Endothelial cell of umbilical vein (primary cell): ENCODE measurements at regions not wholly inside any gene's neighbourhood (a gene's known extent, or its start where the extent isn't known, plus 50 kb on each side); places are given as distances from the start of the nearest gene placed in this dataset.

ENCODE experiments used
- BruUV-seq: library from RNA; stranded (reverse); fragments of 400-500 nt; replicated peaks from 2 replicates; lab custom pipeline; 2021; lab: Mats Ljungman, UMichigan
- CTCF ChIA-PET: fragments of 300-600, 350-600 bp; sonication (Branson Sonifier 250); formaldehyde crosslinking; loops from one replicate; lab custom pipeline; 2021; ENCODE audit warnings: antibody characterized with exemption, inconsistent platforms; lab: Charles Lee
- POLR2A ChIA-PET: fragments of 300-600, 350-600 bp; sonication (Branson Sonifier 250); formaldehyde crosslinking; loops from one replicate; lab custom pipeline; 2021; ENCODE audit warnings: antibody characterized with exemption, inconsistent platforms; lab: Charles Lee
- DNase-seq: peaks from one replicate; pipeline ENCODE4 v3.0.0-alpha.2; 2011; ENCODE audit warnings: low read depth, low spot score
- FAIRE-seq: peaks from 2 replicates; lab custom pipeline; 2011; peaks lifted over from hg19 to GRCh38; lab: Jason Lieb, UNC
- H2AFZ ChIP-seq: 2 replicates; pipeline ENCODE4 v1.6.0; 2012; ENCODE audit warnings: low read depth, low read length, control low read depth, inconsistent platforms
- H3K27ac ChIP-seq: 2 replicates; pipeline ENCODE4 v1.5.1; 2011; ENCODE audit warnings: low read depth, mild to moderate bottlenecking, control low read depth, low read length, moderate library complexity; ENCODE audit not compliant: insufficient read depth
- H3K27me3 ChIP-seq, 2 experiments: 2 replicates each; pipeline versions ENCODE4 v1.6.0 to v1.6.1; 2011; ENCODE audit warnings: low read length in 2 of 2, mixed read lengths in 1 of 2; ENCODE audit not compliant: control insufficient read depth in 2 of 2, insufficient read depth in 2 of 2
- H3K36me3 ChIP-seq, 2 experiments: 2 replicates in 1 of 2; 3 replicates in 1 of 2; pipeline ENCODE4 v1.5.1; 2011; ENCODE audit warnings: low read length in 2 of 2, mild to moderate bottlenecking in 1 of 2, moderate library complexity in 1 of 2; ENCODE audit not compliant: control insufficient read depth in 2 of 2, insufficient read depth in 2 of 2; ENCODE audit errors: extremely low read depth in 1 of 2
- H3K4me1 ChIP-seq: 3 replicates; pipeline ENCODE4 v1.5.1; 2011; ENCODE audit warnings: mild to moderate bottlenecking, low read length; ENCODE audit not compliant: control insufficient read depth, insufficient read depth; ENCODE audit errors: extremely low read depth
- H3K4me2 ChIP-seq: 2 replicates; pipeline ENCODE4 v1.6.1; 2011; ENCODE audit warnings: low read length, control low read depth, mixed read lengths; ENCODE audit not compliant: insufficient read depth
- H3K4me3 ChIP-seq, 3 experiments: fragments of 200-600 bp in 1 of 3; sonication (generic), shearing (Covaris generic) in 1 of 3; replicated peaks in 1 of 3; 2 replicates each; pipeline ENCODE4 v1.5.1; 2011 to 2016; ENCODE audit warnings: control low read depth in 3 of 3, low read length in 3 of 3, mild to moderate bottlenecking in 2 of 3, inconsistent platforms in 1 of 3, low read depth in 1 of 3, moderate library complexity in 1 of 3; ENCODE audit not compliant: insufficient read depth in 1 of 3
- H3K79me2 ChIP-seq: 2 replicates; pipeline ENCODE4 v1.6.0; 2012; ENCODE audit warnings: low read length, inconsistent platforms; ENCODE audit not compliant: control insufficient read depth, insufficient read depth
- H3K9ac ChIP-seq: replicated peaks from 2 replicates; pipeline ENCODE3; 2011; ENCODE audit warnings: low read length, control low read depth; ENCODE audit not compliant: insufficient read depth; ENCODE audit errors: extremely low read depth
- H3K9me1 ChIP-seq: replicated peaks from 3 replicates; pipeline ENCODE4 v1.6.0; 2011; ENCODE audit warnings: mild to moderate bottlenecking, low read length; ENCODE audit not compliant: control insufficient read depth, insufficient read depth; ENCODE audit errors: extremely low read depth
- H3K9me3 ChIP-seq: replicated peaks from 2 replicates; pipeline ENCODE4 v1.5.1; 2012; ENCODE audit warnings: low read length, inconsistent platforms; ENCODE audit not compliant: control insufficient read depth, insufficient read depth
- H4K20me1 ChIP-seq: replicated peaks from 2 replicates; pipeline ENCODE3; 2011; ENCODE audit warnings: mild to moderate bottlenecking, low read length; ENCODE audit not compliant: control insufficient read depth, insufficient read depth; ENCODE audit errors: extremely low read depth
- CTCF ChIP-seq, 2 donors: IDR thresholded peaks; 1 replicate in 1 of 2; 2 replicates in 1 of 2; pipeline ENCODE4 v1.5.1; 2011; ENCODE audit warnings: low read length in 2 of 2, mild to moderate bottlenecking in 2 of 2, moderate library complexity in 2 of 2, control low read depth in 1 of 2, inconsistent platforms in 1 of 2, low read depth in 1 of 2; ENCODE audit not compliant: insufficient read depth in 1 of 2; ENCODE audit errors: extremely low read depth in 1 of 2
- EZH2 ChIP-seq: IDR thresholded peaks from 2 replicates; pipeline ENCODE4 v1.6.1; 2012; ENCODE audit warnings: borderline replicate concordance, low read depth, mild to moderate bottlenecking, moderate library complexity, low read length, inconsistent platforms; ENCODE audit not compliant: severe bottlenecking
- FOS ChIP-seq: IDR thresholded peaks from 2 replicates; pipeline ENCODE4 v1.6.1; 2011; ENCODE audit warnings: mild to moderate bottlenecking, low read length, moderate library complexity, borderline replicate concordance; ENCODE audit not compliant: insufficient read depth
- GATA2 ChIP-seq: IDR thresholded peaks from 2 replicates; pipeline ENCODE4 v1.7.0; 2011; ENCODE audit warnings: low read depth, mild to moderate bottlenecking, moderate library complexity, mixed read lengths, low read length; ENCODE audit not compliant: insufficient read length, insufficient read depth
- JUN ChIP-seq: IDR thresholded peaks from 2 replicates; pipeline ENCODE4 v1.6.1; 2011; ENCODE audit warnings: borderline replicate concordance, low read depth; ENCODE audit not compliant: insufficient read length, insufficient read depth
- MAX ChIP-seq: IDR thresholded peaks from 2 replicates; pipeline ENCODE4 v1.6.1; 2011; ENCODE audit not compliant: insufficient read depth, insufficient read length
- MYC ChIP-seq: IDR thresholded peaks from one replicate; pipeline ENCODE4 v1.6.1; 2011; ENCODE audit warnings: mild to moderate bottlenecking, low read depth, low read length
- POLR2A ChIP-seq: IDR thresholded peaks from 2 replicates; pipeline ENCODE4 v1.6.1; 2012; ENCODE audit warnings: low read depth, mild to moderate bottlenecking, control low read depth, low read length
- POLR2AphosphoS5 ChIP-seq: IDR thresholded peaks from 2 replicates; pipeline ENCODE4 v1.6.1; 2012; ENCODE audit warnings: low read depth, mild to moderate bottlenecking, control low read depth, low read length, moderate library complexity; ENCODE audit not compliant: insufficient read depth
- dilution Hi-C: fragments of 300-500 bp; cut with MboI; formaldehyde crosslinking; loops from one replicate; pipeline ENCODE4 v1.15.0; 2019; ENCODE audit warnings: low sequenced_read_pairs; ENCODE audit not compliant: extremely low pct_ligation_motif_present
- intact Hi-C: fragments of 100-400 bp; cut with micrococcal nuclease; formaldehyde crosslinking; loops from one replicate; pipeline ENCODE4 v1.10.0; 2022

GRCh38 chr21:26224366-26224765 is 53.8 kb upstream of the APP start:
- Histone ChIP-seq H3K9ac (no peak overlapping the region), H3K4me3 (no peak overlapping the region), H4K20me1 (no peaks in the 10 kb centered on the region), H3K4me1 (no peaks in the 10 kb centered on the region), H3K4me2 (no peak overlapping the region), H3K9me1 (no peaks in the 10 kb centered on the region), H3K36me3 (no peaks in the 10 kb centered on the region), H3K9me3 (no peaks in the 10 kb centered on the region), H3K27ac (no peak overlapping the region), H3K27me3 (peaks cover 0 to 2% of the 10 kb centered on the region in 2 experiments), H3K79me2 (no peaks in the 10 kb centered on the region), H2AFZ (no peak overlapping the region)
- DNase-seq, result no peak
- CTCF ChIA-PET, result no interaction called here
- FAIRE-seq, result no peak
- intact Hi-C loops, result no loop called here
- BruUV-seq, result no TSS peak
- dilution Hi-C loops, result no loop called here
- TF ChIP-seq GATA2, result no peak
- TF ChIP-seq EZH2, result no peak
- TF ChIP-seq POLR2A, result no peak
- TF ChIP-seq MYC, result no peak
- TF ChIP-seq CTCF (IDR thresholded peaks at IDR 0.05; ENCODE audit: extremely low read depth in 1 of 2, insufficient read depth in 1 of 2, low read depth in 1 of 2, low read length in 2 of 2), result no peak
- no peak for TF ChIP-seq JUN
- no peak for TF ChIP-seq POLR2AphosphoS5
- TF ChIP-seq FOS, result no peak
- no peak for TF ChIP-seq MAX
- POLR2A ChIA-PET, result no interaction called here
